GM12874 (cell line): ENCODE measurements at regions not wholly inside any gene's neighbourhood (a gene's known extent, or its start where the extent isn't known, plus 50 kb on each side); places are given as distances from the start of the nearest gene placed in this dataset.
A peak's percentile ranks its signal among the peaks of the same experiment; 100 is the strongest.

ENCODE experiments used
- CTCF ChIP-seq: IDR thresholded peaks from 2 replicates; pipeline ENCODE4 v1.5.1; 2011; ENCODE audit warnings: low read depth, mild to moderate bottlenecking, control low read depth, low read length, moderate library complexity; ENCODE audit not compliant: insufficient read depth

- no peak for TF ChIP-seq CTCF
Observed at GRCh38 chr20:9981829-9982228, 53.0 kb upstream of the ANKEF1 start.

GRCh38 chr20:9978397-9979004, 56.3 kb upstream of the ANKEF1 start:
- TF ChIP-seq CTCF = peak; percentile 60

- no peak for TF ChIP-seq CTCF
Observed at GRCh38 chr20:9977629-9978028, 57.2 kb upstream of the ANKEF1 start.

- TF ChIP-seq CTCF = no peak
Observed at GRCh38 chr20:9974324-9974723, 60.5 kb upstream of the ANKEF1 start.

- TF ChIP-seq CTCF = no peak
Observed at GRCh38 chr20:9971746-9972145, 63.0 kb upstream of the ANKEF1 start.

- no peak for TF ChIP-seq CTCF
Observed at GRCh38 chr20:9969626-9970025, 65.2 kb upstream of the ANKEF1 start.

- TF ChIP-seq CTCF = no peak
Observed at GRCh38 chr20:9968015-9968414, 66.8 kb upstream of the ANKEF1 start.
